GM06990 (cell line): ENCODE measurements at regions not wholly inside any gene's neighbourhood (a gene's known extent, or its start where the extent isn't known, plus 50 kb on each side); places are given as distances from the start of the nearest gene placed in this dataset.

Experiments
- DNase-seq: peaks from one replicate; pipeline ENCODE4 v3.0.0-alpha.2; 2011; ENCODE audit not compliant: insufficient read length; ENCODE audit errors: extremely low read depth
- H3K27me3 ChIP-seq: replicated peaks from 2 replicates; pipeline ENCODE4 v1.6.0; 2011; ENCODE audit warnings: low read length; ENCODE audit not compliant: control insufficient read depth, insufficient read depth
- H3K36me3 ChIP-seq: 2 replicates; pipeline ENCODE4 v1.5.1; 2011; ENCODE audit warnings: low read length; ENCODE audit not compliant: control insufficient read depth, insufficient read depth
- H3K4me3 ChIP-seq: replicated peaks from 2 replicates; pipeline ENCODE4 v1.5.1; 2011; ENCODE audit warnings: low read depth, mild to moderate bottlenecking, control low read depth, low read length
- CTCF ChIP-seq: IDR thresholded peaks from 2 replicates; pipeline ENCODE4 v1.5.1; 2011; ENCODE audit warnings: low read length, control low read depth, mild to moderate bottlenecking, inconsistent platforms; ENCODE audit not compliant: insufficient read depth, poor library complexity, severe bottlenecking

- no peak for DNase-seq
- Histone ChIP-seq H3K36me3 (no peaks in the 10 kb centered on the region), H3K27me3 (no peaks in the 10 kb centered on the region), H3K4me3 (no peak overlapping the region)
- no peak for TF ChIP-seq CTCF
Observed at GRCh38 chr11:100543386-100543785, 143.7 kb upstream of the ARHGAP42 start.

- DNase-seq, result no peak
- no peak overlapping the region for H3K4me3 ChIP-seq
- no peaks in the 10 kb centered on the region for H3K27me3 ChIP-seq
- TF ChIP-seq CTCF, result no peak
- no peaks in the 10 kb centered on the region for H3K36me3 ChIP-seq
Observed at GRCh38 chr11:100545556-100545955, 141.5 kb upstream of the ARHGAP42 start.

- H3K36me3 ChIP-seq, result no peaks in the 10 kb centered on the region
- no peak for DNase-seq
- TF ChIP-seq CTCF, result no peak
- no peaks in the 10 kb centered on the region for H3K27me3 ChIP-seq
- no peak overlapping the region for H3K4me3 ChIP-seq
Observed at GRCh38 chr11:100545970-100546369, 141.1 kb upstream of the ARHGAP42 start.

GRCh38 chr11:100546714-100547113 is 140.4 kb upstream of the ARHGAP42 start:
- no peaks in the 10 kb centered on the region for H3K36me3 ChIP-seq
- TF ChIP-seq CTCF, result no peak
- no peak for DNase-seq
- no peak overlapping the region for H3K4me3 ChIP-seq
- H3K27me3 ChIP-seq, result no peaks in the 10 kb centered on the region

- no peaks in the 10 kb centered on the region for H3K36me3 ChIP-seq
- no peak overlapping the region for H3K4me3 ChIP-seq
- H3K27me3 ChIP-seq, result no peaks in the 10 kb centered on the region; the same call in 1 of the 2 replicates
- DNase-seq, result no peak
- TF ChIP-seq CTCF, result no peak
Observed at GRCh38 chr11:100550298-100550697, 136.8 kb upstream of the ARHGAP42 start.
